T47D (cell line): ENCODE measurements at regions not wholly inside any gene's neighbourhood (a gene's known extent, or its start where the extent isn't known, plus 50 kb on each side); places are given as distances from the start of the nearest gene placed in this dataset.

Experiments
- DNase-seq, 2 experiments: peaks; one replicate each; pipeline versions ENCODE4 v3.0.0 to v3.0.0-alpha.2; 2011 to 2012; ENCODE audit warnings: low read depth in 1 of 2, low spot score in 1 of 2
- JUND ChIP-seq: IDR thresholded peaks from 2 replicates; pipeline ENCODE4 v1.6.1; 2012; ENCODE audit warnings: low read depth
- in situ Hi-C: cut with HindIII; loops from 2 replicates; pipeline ENCODE4 v1.10.0; 2016; ENCODE audit warnings: low sequenced_read_pairs, low pct_unique_long_range_greater_than_20kb

- in situ Hi-C loops = no loop called here
- no peak for DNase-seq
- no peak for TF ChIP-seq JUND
Measured at GRCh38 chrX:76657499-76657898, 230.0 kb downstream of the MAGEE1 start.
